ENCODE measurements at regions not wholly inside any gene's neighbourhood (a gene's known extent, or its start where the extent isn't known, plus 50 kb on each side); places are given as distances from the start of the nearest gene placed in this dataset.

GRCh38 chr5:142412581-142412980, 87.8 kb upstream of the SPRY4 start:
- TF ChIP-seq POLR2AphosphoS5 (IDR thresholded peaks at IDR 0.05; ENCODE audit: low read depth, low read length) (no peak), TAF1 (IDR thresholded peaks at IDR 0.05; ENCODE audit: borderline replicate concordance, insufficient read depth, low read length) (no peak)

Data from PFSK-1 (cell line).